NCI-H2081 (cell line): ENCODE measurements at regions not wholly inside any gene's neighbourhood (a gene's known extent, or its start where the extent isn't known, plus 50 kb on each side); places are given as distances from the start of the nearest gene placed in this dataset.

Experiments
- DNase-seq, 2 experiments: peaks; one replicate each; lab custom pipeline; 2025; lab: John Stamatoyannopoulos, UW

DNA sequence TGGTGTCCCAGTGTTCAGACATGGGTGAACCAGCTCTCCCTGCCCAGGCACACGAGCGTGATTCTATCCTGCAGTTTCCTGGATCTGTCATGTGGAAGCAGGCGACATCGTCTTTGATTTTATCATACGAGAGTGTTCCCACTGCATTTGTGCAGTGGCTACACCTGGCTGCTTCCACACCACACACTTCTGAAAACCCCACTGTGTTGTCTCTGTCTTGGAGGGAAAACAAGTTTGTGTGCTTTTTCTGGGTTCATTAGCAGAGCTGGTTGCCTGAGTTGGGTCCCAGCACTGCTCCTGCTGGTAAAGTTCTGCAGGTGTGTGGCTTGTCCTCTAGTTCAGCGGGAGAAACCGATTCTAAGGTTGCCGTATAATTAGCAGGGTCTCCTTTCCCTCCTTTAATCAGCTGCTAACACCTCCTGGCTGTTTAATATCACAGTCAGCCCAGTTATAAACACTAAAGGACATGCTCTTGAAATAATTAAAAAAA lies 58.5 kb upstream of the TWIST2 start:
- DNase-seq, result no peak

DNA sequence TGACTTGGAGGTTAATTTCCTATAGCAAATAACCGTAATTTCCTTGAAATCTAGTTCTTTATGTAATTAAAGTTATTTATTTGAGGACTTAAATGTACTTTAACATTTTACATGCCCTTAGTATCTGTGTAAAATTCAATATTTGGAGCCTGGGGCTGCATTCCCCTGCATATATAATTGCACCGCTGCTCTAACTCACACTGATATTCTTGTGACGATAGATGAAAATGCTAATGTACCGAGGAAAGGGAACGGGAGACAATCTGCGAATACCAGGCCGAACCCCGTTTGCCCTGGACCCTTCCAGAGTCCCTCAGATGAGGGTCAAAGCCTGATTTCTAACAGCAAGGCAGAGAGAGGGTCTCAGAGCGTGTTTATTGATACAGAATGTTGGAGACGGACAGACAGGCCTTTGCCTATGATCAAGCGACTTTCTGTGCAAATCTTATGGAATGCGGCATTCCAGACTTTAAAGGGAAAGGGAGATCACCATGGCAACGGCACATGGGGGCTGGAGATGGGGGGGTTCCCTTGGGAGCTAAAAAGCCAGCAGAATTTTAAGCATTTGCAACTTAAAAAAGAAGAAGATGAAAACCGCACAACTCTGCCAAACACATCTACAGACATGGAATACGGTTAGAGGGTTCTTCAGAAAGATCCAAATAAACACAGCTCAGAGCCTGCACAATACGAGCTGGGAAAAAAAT lies 57.6 kb upstream of the TWIST2 start:
- DNase-seq, result no peak

DNA sequence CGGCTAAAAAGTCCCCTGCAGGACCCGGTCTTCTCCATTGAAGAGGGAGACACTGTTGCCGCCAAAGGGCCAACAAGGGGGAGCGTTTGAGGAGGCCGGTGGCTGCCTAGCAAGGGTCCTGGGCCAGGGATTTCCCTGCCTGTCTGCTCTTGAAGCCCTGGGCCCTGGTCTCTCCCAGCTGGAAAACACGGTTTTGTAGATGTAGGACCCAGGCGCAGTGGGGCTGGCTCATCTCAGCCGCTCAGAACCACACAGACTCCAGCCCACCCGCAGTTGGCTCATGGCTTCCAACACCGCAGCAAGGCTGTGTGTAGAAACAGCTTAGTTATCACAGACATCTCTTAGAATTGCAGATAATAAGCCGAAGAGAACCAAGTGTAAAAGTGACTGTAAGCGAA lies 57.1 kb upstream of the TWIST2 start:
- DNase-seq, result no peak

DNA sequence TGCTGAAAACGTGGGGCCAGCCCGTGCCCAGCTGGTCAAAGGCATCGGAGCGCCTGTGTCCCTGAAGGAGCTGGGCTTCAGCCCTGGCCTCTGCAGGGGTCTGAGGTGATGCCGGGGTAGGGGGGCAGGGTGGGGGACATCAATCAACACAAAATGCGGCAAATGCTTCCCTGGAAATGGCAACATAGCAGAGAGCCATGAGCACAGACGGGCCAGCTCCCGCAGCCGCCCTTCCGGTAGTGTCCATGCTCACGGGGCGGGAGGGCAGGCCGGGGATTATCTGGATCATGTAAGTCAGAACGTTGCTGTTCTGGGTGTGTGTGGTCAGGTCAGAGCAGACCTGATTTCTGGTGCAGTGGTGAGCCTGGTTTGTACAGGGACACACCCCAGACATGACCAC lies 56.5 kb upstream of the TWIST2 start:
- no peak for DNase-seq

DNA sequence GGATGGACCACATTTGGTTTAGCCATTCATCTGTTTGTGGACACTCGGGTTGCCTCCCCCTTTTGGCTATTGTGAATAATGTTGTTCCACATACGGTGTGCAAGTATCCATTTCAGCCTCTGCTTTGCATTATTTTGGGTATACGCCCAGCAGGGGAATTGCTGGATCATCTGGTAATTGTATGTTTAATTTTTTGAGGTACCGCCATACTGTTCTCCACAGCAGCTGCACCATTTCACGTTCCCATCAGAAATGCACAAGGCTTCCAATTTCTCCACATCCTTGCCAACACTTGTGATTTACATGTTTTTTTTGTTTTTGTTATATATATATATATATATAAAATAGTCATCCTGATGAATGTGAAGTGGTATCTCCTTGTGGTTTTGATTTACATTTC lies 54.6 kb upstream of the TWIST2 start:
- no peak for DNase-seq

DNA sequence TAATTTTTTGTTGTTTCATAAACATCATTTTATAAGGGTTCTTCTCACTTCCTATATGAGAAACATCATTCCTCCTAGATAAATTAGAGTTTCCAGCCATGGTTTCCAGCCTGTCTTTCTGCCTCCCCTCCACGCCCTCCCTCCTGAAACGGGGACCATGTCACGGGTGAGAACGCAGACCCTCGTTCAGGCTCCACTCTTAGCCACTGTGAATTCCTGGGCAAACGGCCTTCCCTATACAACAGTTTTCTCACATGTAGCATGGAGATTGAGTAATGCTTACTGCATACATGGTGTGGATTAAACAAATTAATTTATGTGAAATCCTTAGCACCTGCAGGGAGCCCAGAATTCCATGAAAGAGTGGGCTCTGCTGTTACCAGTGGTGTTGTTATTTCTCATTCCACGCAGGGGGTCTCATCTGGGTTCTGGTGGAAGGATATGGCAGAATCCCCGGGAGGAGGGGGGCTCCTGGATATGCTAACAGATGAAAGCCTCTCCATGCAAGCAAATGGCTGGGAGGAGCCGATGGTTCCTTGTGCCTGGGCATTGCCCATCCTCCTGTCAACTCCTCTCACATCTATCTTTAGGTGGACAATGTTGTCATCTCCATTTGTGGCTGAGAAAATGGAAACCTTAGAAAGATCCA lies 54.0 kb upstream of the TWIST2 start:
- DNase-seq, result no peak

DNA sequence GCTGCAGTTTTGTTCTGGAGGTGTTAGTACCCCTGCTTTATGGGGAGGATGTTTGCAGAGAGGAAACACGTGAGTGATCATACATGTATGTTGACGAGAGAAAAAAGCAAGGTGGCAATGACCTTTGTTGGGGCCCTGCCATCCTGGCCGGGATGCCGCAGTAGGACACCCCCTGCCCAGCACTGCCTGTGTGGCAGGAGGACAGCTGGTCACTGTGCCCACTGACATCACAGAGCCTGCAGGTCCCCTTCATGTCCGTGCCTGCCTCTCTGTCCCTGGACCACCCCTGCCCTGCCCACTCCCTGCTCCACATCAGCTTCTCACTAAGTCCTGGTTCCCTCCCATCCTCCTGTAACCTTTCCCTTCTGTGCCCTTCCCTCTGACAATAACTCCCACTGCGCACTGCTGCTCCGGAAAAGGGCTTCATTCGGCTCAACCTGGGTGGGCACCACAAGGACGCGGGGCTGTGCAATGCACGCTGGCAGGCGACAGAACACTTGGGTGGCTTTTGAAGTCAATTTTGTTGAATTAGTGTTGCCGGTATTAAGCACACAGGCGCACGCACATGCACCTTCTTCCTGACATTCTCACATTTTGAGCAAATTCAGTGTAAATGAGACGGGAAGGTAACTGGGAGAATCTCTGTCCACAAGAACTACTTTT lies 51.5 kb upstream of the TWIST2 start:
- DNase-seq, result no peak

DNA sequence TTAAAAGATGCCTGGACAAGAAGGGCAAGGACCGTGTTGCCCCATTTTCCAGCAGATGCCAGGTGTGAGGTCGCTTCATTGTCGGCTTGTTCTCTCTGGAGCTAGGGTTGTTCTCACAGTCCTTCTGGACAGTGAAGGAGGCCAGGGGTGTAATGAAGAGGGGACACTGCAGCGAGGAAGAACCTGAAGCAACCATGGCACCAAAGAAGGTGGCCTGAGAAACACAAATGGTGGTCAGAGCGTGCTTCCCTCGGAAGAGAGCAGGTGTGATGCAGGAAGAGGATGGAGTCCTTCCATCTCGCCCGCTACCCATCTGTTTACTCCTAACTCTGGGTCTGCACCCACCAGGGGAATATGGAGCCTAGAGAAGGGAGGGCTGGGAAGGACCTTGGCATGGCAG lies 50.3 kb upstream of the TWIST2 start:
- no peak for DNase-seq
